Esophagus squamous epithelium (tissue), 5 donors: ENCODE measurements at regions not wholly inside any gene's neighbourhood (a gene's known extent, or its start where the extent isn't known, plus 50 kb on each side); places are given as distances from the start of the nearest gene placed in this dataset.
A peak's percentile ranks its signal among the peaks of the same experiment; 100 is the strongest.

Experiments used
- DNase-seq: peaks from one replicate; lab custom pipeline; 2025; lab: John Stamatoyannopoulos, UW
- H3K27ac ChIP-seq, 4 donors: fragments of 200-600 bp; sonication (generic); one replicate each; pipeline ENCODE4 v1.5.1; 2016 to 2019; ENCODE audit warnings: mild to moderate bottlenecking in 1 of 4
- H3K27me3 ChIP-seq, 4 donors: fragments of 200-600 bp; sonication (generic); 1 replicate in 3 of 4; 2 replicates in 1 of 4; pipeline versions ENCODE4 v1.5.1 to v1.6.0; 2017 to 2021; ENCODE audit warnings: antibody characterized with exemption in 1 of 4
- H3K36me3 ChIP-seq, 3 donors: fragments of 200-600 bp; sonication (generic); one replicate each; pipeline ENCODE4 v1.5.1; 2016 to 2019
- H3K4me1 ChIP-seq, 3 donors: fragments of 200-600 bp; sonication (generic); one replicate each; pipeline ENCODE4 v1.5.1; 2017 to 2019
- H3K4me3 ChIP-seq, 4 donors: fragments of 200-600 bp; sonication (generic); 1 replicate in 3 of 4; 2 replicates in 1 of 4; pipeline ENCODE4 v1.5.1; 2016 to 2019; ENCODE audit warnings: mild to moderate bottlenecking in 2 of 4, moderate library complexity in 1 of 4
- H3K9me3 ChIP-seq, 3 donors: fragments of 200-600 bp; sonication (generic); one replicate each; pipeline ENCODE4 v1.5.1; 2016 to 2019
- CTCF ChIP-seq, 6 experiments: fragments of 450-650 bp in 4 of 6; fragments of 200-600 bp in 2 of 6; sonication (generic) in 2 of 6; IDR thresholded peaks; one replicate each; pipeline ENCODE4 v1.5.1; 2016 to 2019; ENCODE audit warnings: antibody characterized with exemption in 6 of 6, mild to moderate bottlenecking in 4 of 6, moderate library complexity in 4 of 6
- POLR2A ChIP-seq, 4 donors: fragments of 450-650 bp; IDR thresholded peaks; one replicate each; pipeline ENCODE4 v1.6.1; 2017; ENCODE audit warnings: antibody characterized with exemption in 4 of 4, mild to moderate bottlenecking in 4 of 4, moderate library complexity in 3 of 4
- WGBS, 2 donors: methylation state at CpG; one replicate each; pipeline ENCODE4 v1.1.5; 2018; 5-methylcytosine and 5-hydroxymethylcytosine counted together
- intact Hi-C: fragments of 100-400 bp; cut with DNase I; formaldehyde crosslinking; loops from one replicate; pipeline ENCODE4 v1.15.0; 2022
- donor health status: DM: yes; HTN: yes; CAD: no.

DNA sequence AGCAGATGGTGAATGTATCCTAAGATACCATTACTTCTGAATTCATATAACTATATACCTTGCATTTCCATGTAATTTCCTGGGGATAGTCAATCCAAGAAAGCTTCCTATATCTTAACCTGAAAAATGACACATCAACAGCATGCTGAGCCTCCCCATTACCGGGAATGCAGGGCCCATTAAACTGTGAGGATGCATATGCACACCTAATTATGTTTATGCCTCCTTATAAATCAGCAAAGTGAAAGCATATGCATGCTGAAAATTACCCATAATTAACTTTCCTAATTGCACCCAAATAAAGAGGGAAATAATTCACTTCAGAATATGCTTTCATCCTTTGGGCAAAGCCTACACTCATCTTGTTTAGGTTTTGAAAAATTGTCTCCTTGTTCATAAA, 663.0 kb downstream of the KCNA4 start:
- no peaks in the 10 kb centered on the region for H3K27me3 ChIP-seq
- no peak for DNase-seq
- TF ChIP-seq POLR2A (IDR thresholded peaks at IDR 0.05) (no peak), CTCF (IDR thresholded peaks at IDR 0.05) (no peak)
- H3K27ac ChIP-seq, result no peak overlapping the region
- H3K4me3 ChIP-seq, result no peak overlapping the region
- WGBS, 2 donors, result 50 to 62% methylated on average over 1 of the region's 1 CpG
- no peaks in the 10 kb centered on the region for H3K36me3 ChIP-seq
- intact Hi-C loops, result no loop called here
- no peaks in the 10 kb centered on the region for H3K4me1 ChIP-seq
- H3K9me3 ChIP-seq, result no peaks in the 10 kb centered on the region

GRCh38 chr11:29352273-29352795, 664.5 kb downstream of the KCNA4 start:
- H3K27ac ChIP-seq, result no peak overlapping the region
- H3K4me1 ChIP-seq, result no peaks in the 10 kb centered on the region
- H3K36me3 ChIP-seq, result no peaks in the 10 kb centered on the region
- no peak overlapping the region for H3K4me3 ChIP-seq
- TF ChIP-seq POLR2A (IDR thresholded peaks at IDR 0.05), result no peak
- H3K9me3 ChIP-seq, result no peaks in the 10 kb centered on the region
- no peak for DNase-seq
- 78 to 92% methylated on average over 3 of the region's 3 CpGs for WGBS, 2 donors
- no peaks in the 10 kb centered on the region for H3K27me3 ChIP-seq
- intact Hi-C loops, result no loop called here

- WGBS, 2 donors, result 50 to 52% methylated on average over 1 of the region's 1 CpG
- H3K27me3 ChIP-seq, result no peaks in the 10 kb centered on the region
- no peaks in the 10 kb centered on the region for H3K9me3 ChIP-seq
- no peak for DNase-seq
- H3K27ac ChIP-seq, result no peak overlapping the region
- H3K4me3 ChIP-seq, result no peak overlapping the region
- H3K36me3 ChIP-seq, result no peaks in the 10 kb centered on the region
- intact Hi-C loops, result no loop called here
- H3K4me1 ChIP-seq, result no peaks in the 10 kb centered on the region
- no peak for TF ChIP-seq POLR2A (IDR thresholded peaks at IDR 0.05)
- no peak for TF ChIP-seq CTCF (IDR thresholded peaks at IDR 0.05)
These were observed 665.4 kb downstream of the KCNA4 start for GRCh38 chr11:29351301-29351873.

DNA sequence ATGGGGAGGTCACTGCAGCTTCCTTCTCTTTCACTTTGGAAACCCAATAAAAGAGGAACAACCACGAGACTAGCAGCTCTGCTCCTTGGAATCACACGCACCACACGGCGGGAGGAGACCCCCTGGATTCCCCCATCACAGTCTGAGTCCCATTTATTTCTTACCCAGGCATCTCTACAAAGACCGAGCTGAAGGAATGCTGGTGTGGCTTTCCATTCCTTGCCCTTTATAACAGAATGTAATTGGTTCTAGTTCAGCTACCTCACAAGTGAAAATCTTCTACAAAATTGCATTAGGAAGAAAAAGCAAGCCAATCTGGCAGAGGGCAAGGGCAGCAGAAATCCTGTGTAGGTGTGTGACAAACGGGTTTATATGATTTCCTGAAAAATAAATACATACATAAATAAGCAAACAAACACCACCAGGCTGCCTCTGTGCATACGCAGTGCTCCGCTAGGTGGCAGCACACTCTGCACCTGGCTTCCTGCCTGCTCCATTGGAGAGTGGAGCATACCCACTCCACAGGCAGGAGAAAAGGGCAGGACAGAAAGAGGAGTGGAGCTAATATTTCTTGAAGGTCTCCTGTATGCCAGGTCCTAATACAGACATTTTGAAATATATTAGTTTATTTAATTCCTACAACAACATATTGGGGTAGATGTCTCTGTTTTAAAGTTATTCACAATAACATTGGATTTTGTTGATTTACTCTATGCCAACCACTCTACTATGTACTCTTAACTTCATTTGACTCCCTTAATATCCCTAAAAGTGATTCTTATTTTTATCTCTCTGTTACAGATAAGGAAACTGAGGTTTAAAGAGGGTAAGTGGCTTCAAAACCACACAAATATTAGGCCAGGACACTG, 673.1 kb downstream of the KCNA4 start:
- Histone ChIP-seq H3K4me1 (no peaks in the 10 kb centered on the region), H3K27me3 (no peaks in the 10 kb centered on the region), H3K27ac (no peak overlapping the region), H3K4me3 (no peak overlapping the region), H3K36me3 (no peaks in the 10 kb centered on the region), H3K9me3 (no peaks in the 10 kb centered on the region)
- TF ChIP-seq CTCF (IDR thresholded peaks at IDR 0.05) (peak; percentile 35 to 66 (median 51)), POLR2A (IDR thresholded peaks at IDR 0.05) (no peak)
- 20 to 28% methylated on average over 8 of the region's 8 CpGs for WGBS, 2 donors
- peak; percentile 0 for DNase-seq
- intact Hi-C loops, result no loop called here

DNA sequence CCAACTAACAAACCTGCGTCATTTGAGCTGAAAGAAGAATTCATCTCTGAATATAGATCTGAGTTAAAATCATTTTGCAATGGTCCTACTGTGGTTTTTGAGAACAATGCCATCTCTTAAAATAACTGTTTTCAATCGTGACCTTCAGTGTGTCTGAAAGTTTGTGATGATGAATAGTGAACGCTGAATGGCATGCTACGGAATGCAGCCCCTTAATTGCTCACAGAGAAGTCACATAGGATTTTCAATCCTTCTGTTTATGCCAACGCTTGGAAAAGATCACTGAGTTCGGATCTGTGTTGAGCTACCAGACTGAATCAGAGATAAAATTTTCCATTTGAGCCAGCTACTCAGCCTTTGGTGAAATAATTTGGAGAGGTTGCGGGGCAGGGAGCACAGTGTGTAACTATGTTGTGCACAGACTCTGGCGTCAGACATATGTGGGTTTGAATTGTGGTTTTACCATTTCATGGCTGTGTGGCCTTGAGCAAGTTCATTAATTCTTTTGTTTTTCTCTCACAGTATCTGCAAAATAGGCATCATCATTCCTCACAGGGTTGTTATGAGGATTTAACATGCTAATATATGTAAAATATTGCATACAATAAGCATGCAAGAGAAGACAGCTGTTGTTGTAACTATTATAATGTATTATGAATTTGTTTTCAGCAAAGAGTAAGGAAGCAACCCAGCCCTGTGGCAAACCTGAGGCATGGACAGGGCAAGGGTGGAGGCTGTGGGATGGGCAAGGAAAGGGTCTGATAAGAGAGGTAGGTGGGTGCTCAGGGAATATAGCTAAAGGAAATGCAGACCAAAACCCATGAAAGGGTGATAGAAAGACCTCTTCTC, 679.9 kb downstream of the KCNA4 start:
- intact Hi-C loops, result loop anchor here (10.0 kb wide), 1 partner anchor 1632 kb away; the partner anchor contains the start of gene BDNF
- Histone ChIP-seq H3K27me3 (no peaks in the 10 kb centered on the region), H3K9me3 (no peaks in the 10 kb centered on the region), H3K36me3 (no peaks in the 10 kb centered on the region), H3K4me3 (no peak overlapping the region), H3K27ac (no peak overlapping the region), H3K4me1 (no peaks in the 10 kb centered on the region)
- DNase-seq, result no peak
- TF ChIP-seq POLR2A (IDR thresholded peaks at IDR 0.05), result no peak
- no peak for TF ChIP-seq CTCF (IDR thresholded peaks at IDR 0.05)
- WGBS, 2 donors, result 43 to 54% methylated on average over 8 of the region's 8 CpGs
